ENCODE measurements at regions not wholly inside any gene's neighbourhood (a gene's known extent, or its start where the extent isn't known, plus 50 kb on each side); places are given as distances from the start of the nearest gene placed in this dataset.

- peak; percentile 32 for DNase-seq
These were observed 301.1 kb downstream of the DUSP6 start for GRCh38 chr12:89051065-89051677.

- no peak for DNase-seq
These were observed 304.4 kb downstream of the DUSP6 start for GRCh38 chr12:89047856-89048418.

- no peak for DNase-seq
These were observed 311.2 kb downstream of the DUSP6 start for GRCh38 chr12:89041078-89041477.

GRCh38 chr12:89040146-89040964 is 311.9 kb downstream of the DUSP6 start:
- DNase-seq: no peak

GRCh38 chr12:89038831-89039512 is 313.3 kb downstream of the DUSP6 start:
- no peak for DNase-seq

GRCh38 chr12:89033062-89033461 is 319.2 kb downstream of the DUSP6 start:
- no peak for DNase-seq

- no peak for DNase-seq
These were observed 322.3 kb downstream of the DUSP6 start for GRCh38 chr12:89029961-89030360.

GRCh38 chr12:89024580-89024979 is 327.7 kb downstream of the DUSP6 start:
- no peak for DNase-seq

- no peak for DNase-seq
These were observed 328.4 kb downstream of the DUSP6 start for GRCh38 chr12:89023936-89024335.

GRCh38 chr12:89020689-89021088 is 331.6 kb downstream of the DUSP6 start:
- no peak for DNase-seq

- DNase-seq: no peak
These were observed 332.2 kb downstream of the DUSP6 start for GRCh38 chr12:89020121-89020480.

GRCh38 chr12:89019439-89020120 is 332.7 kb downstream of the DUSP6 start:
- peak; percentile 68 for DNase-seq

GRCh38 chr12:89016970-89017778 is 335.1 kb downstream of the DUSP6 start:
- DNase-seq: peak; percentile 76

GRCh38 chr12:89015419-89015818 is 336.9 kb downstream of the DUSP6 start:
- DNase-seq: no peak

GRCh38 chr12:88998421-88998820 is 353.9 kb downstream of the DUSP6 start:
- DNase-seq: no peak

GRCh38 chr12:88996200-88996788 is 356.0 kb downstream of the DUSP6 start:
- no peak for DNase-seq

- DNase-seq: no peak
These were observed 357.3 kb downstream of the DUSP6 start for GRCh38 chr12:88994971-88995370.

GRCh38 chr12:88994537-88994936 is 357.8 kb downstream of the DUSP6 start:
- no peak for DNase-seq

- peak; percentile 33 for DNase-seq
These were observed 358.6 kb downstream of the DUSP6 start for GRCh38 chr12:88993651-88994050.

GRCh38 chr12:88986056-88986455 is 366.2 kb downstream of the DUSP6 start:
- DNase-seq: no peak

GRCh38 chr12:88985631-88986030 is 366.7 kb downstream of the DUSP6 start:
- DNase-seq: no peak

- DNase-seq: no peak
These were observed 367.3 kb downstream of the DUSP6 start for GRCh38 chr12:88985011-88985410.

Measured in NCI-H2081 treated with DMSO at 0.1 percent for 48 hours (cell line).